HCT116 (cell line): ENCODE measurements at regions not wholly inside any gene's neighbourhood (a gene's known extent, or its start where the extent isn't known, plus 50 kb on each side); places are given as distances from the start of the nearest gene placed in this dataset.

Experiments used
- POLR2A ChIP-seq: IDR thresholded peaks from 2 replicates; pipeline ENCODE4 v1.7.0; 2011; ENCODE audit warnings: borderline replicate concordance; ENCODE audit not compliant: insufficient read depth, insufficient read length; ENCODE audit errors: extremely low read depth
- RAD21 ChIP-seq: IDR thresholded peaks from 2 replicates; pipeline ENCODE4 v1.6.1; 2012; ENCODE audit warnings: low read depth, mild to moderate bottlenecking
- REST ChIP-seq: IDR thresholded peaks from 2 replicates; pipeline ENCODE4 v1.6.1; 2012; ENCODE audit warnings: low read depth
- SP1 ChIP-seq: IDR thresholded peaks from 2 replicates; pipeline ENCODE4 v1.6.1; 2012; ENCODE audit warnings: low read depth
- ZFX ChIP-seq: fragments of 450-650 bp; IDR thresholded peaks from 2 replicates; pipeline ENCODE4 v1.6.1; 2017
- TF ChIP-seq, protein P1 (sequence below), 3 experiments: fragments of 200-600 bp in 1 of 3; sonication (generic) in 1 of 3; IDR thresholded peaks in 2 of 3; conservative IDR thresholded peaks in 1 of 3; 2 replicates each; pipeline ENCODE4 v1.5.1; 2012 to 2017; ENCODE audit warnings: low read depth in 2 of 3, low read length in 2 of 3, antibody characterized with exemption in 1 of 3, borderline replicate concordance in 1 of 3, control low read depth in 1 of 3, mild to moderate bottlenecking in 1 of 3, mixed read lengths in 1 of 3, mixed run types in 1 of 3, moderate library complexity in 1 of 3; ENCODE audit not compliant: insufficient read depth in 1 of 3
- TF ChIP-seq, protein P2 (sequence below): IDR thresholded peaks from 2 replicates; pipeline ENCODE4 v1.6.1; 2012

GRCh38 chr11:80440835-80441234, 1000.0 kb upstream of the TENM4 start:
- TF ChIP-seq RAD21 (no peak), REST (no peak), ZFX (no peak), SP1 (no peak), POLR2A (no peak)
- TF ChIP-seq, protein P1, sequence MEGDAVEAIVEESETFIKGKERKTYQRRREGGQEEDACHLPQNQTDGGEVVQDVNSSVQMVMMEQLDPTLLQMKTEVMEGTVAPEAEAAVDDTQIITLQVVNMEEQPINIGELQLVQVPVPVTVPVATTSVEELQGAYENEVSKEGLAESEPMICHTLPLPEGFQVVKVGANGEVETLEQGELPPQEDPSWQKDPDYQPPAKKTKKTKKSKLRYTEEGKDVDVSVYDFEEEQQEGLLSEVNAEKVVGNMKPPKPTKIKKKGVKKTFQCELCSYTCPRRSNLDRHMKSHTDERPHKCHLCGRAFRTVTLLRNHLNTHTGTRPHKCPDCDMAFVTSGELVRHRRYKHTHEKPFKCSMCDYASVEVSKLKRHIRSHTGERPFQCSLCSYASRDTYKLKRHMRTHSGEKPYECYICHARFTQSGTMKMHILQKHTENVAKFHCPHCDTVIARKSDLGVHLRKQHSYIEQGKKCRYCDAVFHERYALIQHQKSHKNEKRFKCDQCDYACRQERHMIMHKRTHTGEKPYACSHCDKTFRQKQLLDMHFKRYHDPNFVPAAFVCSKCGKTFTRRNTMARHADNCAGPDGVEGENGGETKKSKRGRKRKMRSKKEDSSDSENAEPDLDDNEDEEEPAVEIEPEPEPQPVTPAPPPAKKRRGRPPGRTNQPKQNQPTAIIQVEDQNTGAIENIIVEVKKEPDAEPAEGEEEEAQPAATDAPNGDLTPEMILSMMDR (IDR thresholded peaks at IDR 0.05 in 2 of 3, conservative IDR thresholded peaks at IDR 0.05 in 1 of 3; ENCODE audit: borderline replicate concordance in 1 of 3, insufficient read depth in 1 of 3, low read depth in 2 of 3, low read length in 2 of 3): no peak
- TF ChIP-seq, protein P2, sequence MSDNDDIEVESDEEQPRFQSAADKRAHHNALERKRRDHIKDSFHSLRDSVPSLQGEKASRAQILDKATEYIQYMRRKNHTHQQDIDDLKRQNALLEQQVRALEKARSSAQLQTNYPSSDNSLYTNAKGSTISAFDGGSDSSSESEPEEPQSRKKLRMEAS: no peak
